Natural killer cell (primary cell): ENCODE measurements at regions not wholly inside any gene's neighbourhood (a gene's known extent, or its start where the extent isn't known, plus 50 kb on each side); places are given as distances from the start of the nearest gene placed in this dataset.
A peak's percentile ranks its signal among the peaks of the same experiment; 100 is the strongest.

Experiments used
- ATAC-seq, 3 donors: fragments of 150-1000 bp in 2 of 3; fragments of 200-7000 bp in 1 of 3; cut with Tn5 transposase; 1 replicate in 1 of 3; 2 replicates in 2 of 3; pipeline ENCODE4 v1.10.0; 2021; ENCODE audit warnings: mild to moderate bottlenecking in 2 of 3, moderate library complexity in 2 of 3
- DNase-seq, 2 donors: peaks; one replicate each; pipeline versions ENCODE4 v3.0.0 to v3.0.0-alpha.2; 2013 to 2021; ENCODE audit warnings: mixed read lengths in 1 of 2
- H3K27ac ChIP-seq: one replicate; pipeline ENCODE4 v1.5.1; 2013; ENCODE audit warnings: mild to moderate bottlenecking, low read length
- H3K27me3 ChIP-seq: one replicate; pipeline ENCODE4 v1.6.1; 2013; ENCODE audit warnings: low read length; ENCODE audit not compliant: control insufficient read depth, insufficient read depth
- H3K36me3 ChIP-seq: one replicate; pipeline ENCODE4 v1.6.1; 2013; ENCODE audit warnings: low read length; ENCODE audit not compliant: control insufficient read depth, insufficient read depth
- H3K4me1 ChIP-seq: one replicate; pipeline ENCODE4 v1.6.1; 2013; ENCODE audit warnings: low read length; ENCODE audit not compliant: control insufficient read depth, insufficient read depth
- H3K4me3 ChIP-seq: one replicate; pipeline ENCODE4 v1.5.1; 2013; ENCODE audit warnings: low read length
- H3K9me3 ChIP-seq: one replicate; pipeline ENCODE4 v1.6.1; 2013; ENCODE audit warnings: low read length; ENCODE audit not compliant: control insufficient read depth, insufficient read depth
- H3K27ac Mint-ChIP-seq, 2 donors: one replicate each; pipeline ENCODE4 v1.8.0; 2022; ENCODE audit warnings: mild to moderate bottlenecking in 2 of 2, mixed read lengths in 2 of 2, moderate library complexity in 1 of 2
- H3K27me3 Mint-ChIP-seq, 2 donors: one replicate each; pipeline ENCODE4 v1.8.0; 2022; ENCODE audit warnings: low read depth in 2 of 2, mixed read lengths in 2 of 2
- H3K36me3 Mint-ChIP-seq: one replicate; pipeline ENCODE4 v1.8.0; 2022; ENCODE audit warnings: mixed read lengths
- H3K4me1 Mint-ChIP-seq, 2 donors: one replicate each; pipeline ENCODE4 v1.8.0; 2022; ENCODE audit warnings: mixed read lengths in 2 of 2
- H3K4me3 Mint-ChIP-seq: one replicate; pipeline ENCODE4 v1.8.0; 2022; ENCODE audit warnings: mild to moderate bottlenecking, moderate library complexity, mixed read lengths
- H3K9me3 Mint-ChIP-seq, 2 donors: one replicate each; pipeline ENCODE4 v1.8.0; 2022; ENCODE audit warnings: mixed read lengths in 2 of 2
- WGBS: methylation state at CpG from one replicate; pipeline ENCODE4 v1.1.7; 2013; ENCODE audit warnings: missing lambda C conversion rate; ENCODE audit not compliant: insufficient coverage; 5-methylcytosine and 5-hydroxymethylcytosine counted together
- intact Hi-C: fragments of 100-400 bp; cut with micrococcal nuclease; formaldehyde crosslinking; loops from one replicate; pipeline ENCODE4 v1.14.2; 2022
- TF ChIP-seq, protein P1 (sequence below): fragments of 200-600 bp; IDR thresholded peaks from one replicate; pipeline ENCODE4 v1.8.0; 2022; ENCODE audit warnings: antibody characterized with exemption

GRCh38 chr18:23380817-23381216 lies 72.3 kb upstream of the RIOK3 start:
- TF ChIP-seq, protein P1, sequence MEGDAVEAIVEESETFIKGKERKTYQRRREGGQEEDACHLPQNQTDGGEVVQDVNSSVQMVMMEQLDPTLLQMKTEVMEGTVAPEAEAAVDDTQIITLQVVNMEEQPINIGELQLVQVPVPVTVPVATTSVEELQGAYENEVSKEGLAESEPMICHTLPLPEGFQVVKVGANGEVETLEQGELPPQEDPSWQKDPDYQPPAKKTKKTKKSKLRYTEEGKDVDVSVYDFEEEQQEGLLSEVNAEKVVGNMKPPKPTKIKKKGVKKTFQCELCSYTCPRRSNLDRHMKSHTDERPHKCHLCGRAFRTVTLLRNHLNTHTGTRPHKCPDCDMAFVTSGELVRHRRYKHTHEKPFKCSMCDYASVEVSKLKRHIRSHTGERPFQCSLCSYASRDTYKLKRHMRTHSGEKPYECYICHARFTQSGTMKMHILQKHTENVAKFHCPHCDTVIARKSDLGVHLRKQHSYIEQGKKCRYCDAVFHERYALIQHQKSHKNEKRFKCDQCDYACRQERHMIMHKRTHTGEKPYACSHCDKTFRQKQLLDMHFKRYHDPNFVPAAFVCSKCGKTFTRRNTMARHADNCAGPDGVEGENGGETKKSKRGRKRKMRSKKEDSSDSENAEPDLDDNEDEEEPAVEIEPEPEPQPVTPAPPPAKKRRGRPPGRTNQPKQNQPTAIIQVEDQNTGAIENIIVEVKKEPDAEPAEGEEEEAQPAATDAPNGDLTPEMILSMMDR = no peak
- no peaks in the 10 kb centered on the region for H3K9me3 Mint-ChIP-seq
- Histone ChIP-seq H3K27me3 (no peaks in the 10 kb centered on the region), H3K27ac (no peak overlapping the region), H3K4me1 (peaks cover 13% of the 10 kb centered on the region), H3K9me3 (no peaks in the 10 kb centered on the region), H3K4me3 (no peak overlapping the region), H3K36me3 (peaks cover 5% of the 10 kb centered on the region)
- WGBS = 100% methylated on average over 2 of the region's 2 CpGs
- DNase-seq (no peak), ATAC-seq (no peak)
- H3K36me3 Mint-ChIP-seq = no peaks in the 10 kb centered on the region
- no peak overlapping the region for H3K27ac Mint-ChIP-seq
- H3K27me3 Mint-ChIP-seq = no peaks in the 10 kb centered on the region
- intact Hi-C loops = no loop called here
- H3K4me1 Mint-ChIP-seq = peaks cover 14 to 21% of the 10 kb centered on the region in 2 donors
- H3K4me3 Mint-ChIP-seq = no peak overlapping the region

DNA sequence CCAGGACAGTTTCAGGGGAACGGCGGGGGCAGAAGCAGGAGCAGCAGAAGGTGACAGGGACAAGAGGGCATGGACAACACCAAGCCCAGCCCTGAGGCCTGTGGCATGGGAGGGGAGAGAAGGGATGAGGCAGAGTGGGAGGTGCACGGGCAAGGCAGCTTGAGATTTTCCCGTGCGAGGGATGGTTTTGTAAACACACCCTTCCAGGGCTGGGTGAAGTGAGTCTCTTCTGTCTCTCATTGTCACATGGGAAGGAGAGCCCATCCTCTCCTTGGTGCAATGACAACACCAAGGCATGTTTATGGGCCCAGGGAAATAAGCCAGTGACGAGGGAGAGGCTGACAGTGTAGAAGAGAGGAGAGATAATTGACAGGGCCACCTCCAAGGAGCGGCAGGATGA lies 69.6 kb upstream of the RIOK3 start:
- Mint-ChIP-seq H3K4me3 (no peak overlapping the region), H3K4me1 (peaks cover 19 to 26% of the 10 kb centered on the region in 2 donors), H3K9me3 (no peaks in the 10 kb centered on the region), H3K36me3 (no peaks in the 10 kb centered on the region), H3K27me3 (no peaks in the 10 kb centered on the region), H3K27ac (no peak overlapping the region)
- Histone ChIP-seq H3K36me3 (peaks cover 3% of the 10 kb centered on the region), H3K27me3 (no peaks in the 10 kb centered on the region), H3K4me1 (peaks cover 17% of the 10 kb centered on the region), H3K9me3 (no peaks in the 10 kb centered on the region), H3K4me3 (no peak overlapping the region), H3K27ac (no peak overlapping the region)
- DNase-seq (no peak), ATAC-seq (no peak)
- intact Hi-C loops = no loop called here
- 96% methylated on average over 7 of the region's 7 CpGs for WGBS
- TF ChIP-seq, protein P1 = no peak

DNA sequence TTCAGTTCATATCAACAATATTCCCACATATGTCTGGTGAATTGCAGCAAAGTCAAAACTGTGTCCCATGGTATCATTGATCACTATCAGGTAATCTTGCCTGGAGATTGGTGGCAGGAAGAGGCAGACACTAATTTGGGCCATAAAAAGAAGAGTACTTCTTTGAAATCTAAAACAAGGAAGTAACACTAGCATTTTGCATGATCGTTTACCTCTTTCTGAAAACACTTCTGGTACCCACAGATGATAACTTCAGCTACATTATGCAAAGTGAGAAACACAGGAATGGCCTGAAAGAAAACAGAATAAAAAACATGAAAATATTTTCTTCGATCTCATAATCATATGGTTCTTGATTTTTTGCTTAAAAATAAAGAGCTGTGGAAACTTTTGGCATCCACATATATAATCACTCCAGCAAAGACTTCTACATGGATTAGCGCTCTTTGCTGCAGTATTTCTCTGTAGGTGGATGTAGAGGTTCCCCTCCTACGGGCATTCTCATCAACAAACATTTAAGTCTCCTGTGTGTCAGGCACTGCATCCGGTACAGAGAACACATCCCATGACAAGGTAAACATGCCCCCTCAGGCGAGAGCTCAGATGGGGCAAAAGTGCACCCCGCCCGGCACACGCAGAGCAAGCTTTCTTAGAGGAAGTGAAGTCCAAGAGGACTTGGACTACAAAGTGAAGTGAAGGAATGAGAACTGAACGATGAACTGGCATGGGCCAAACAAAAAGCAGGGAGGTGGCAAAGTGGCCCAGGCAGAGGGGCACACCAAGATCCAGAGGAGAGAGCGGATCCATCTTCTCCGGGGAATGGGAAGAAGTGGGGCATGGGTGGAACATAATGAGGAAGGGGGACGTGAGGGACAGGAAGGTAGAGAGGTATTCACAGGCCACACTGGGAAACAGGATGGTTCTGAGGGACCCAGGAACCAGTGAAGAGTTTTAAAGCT lies 68.0 kb upstream of the RIOK3 start:
- DNase-seq (peak in 1 of 2 donors; percentile 11), ATAC-seq (peak in 1 of 3 donors; percentile 35)
- Mint-ChIP-seq H3K4me1 (peaks cover 19 to 26% of the 10 kb centered on the region in 2 donors), H3K9me3 (no peaks in the 10 kb centered on the region), H3K27me3 (no peaks in the 10 kb centered on the region), H3K4me3 (peak overlapping the region; percentile 35), H3K36me3 (no peaks in the 10 kb centered on the region), H3K27ac (peak overlapping the region; percentile 61 to 74)
- Histone ChIP-seq H3K27me3 (no peaks in the 10 kb centered on the region), H3K4me3 (no peak overlapping the region), H3K36me3 (peaks cover 3% of the 10 kb centered on the region), H3K9me3 (no peaks in the 10 kb centered on the region), H3K27ac (no peak overlapping the region), H3K4me1 (peaks cover 17% of the 10 kb centered on the region)
- 80% methylated on average over 10 of the region's 13 CpGs for WGBS
- intact Hi-C loops = no loop called here
- TF ChIP-seq, protein P1 = no peak
